PC-9 (cell line): ENCODE measurements at regions not wholly inside any gene's neighbourhood (a gene's known extent, or its start where the extent isn't known, plus 50 kb on each side); places are given as distances from the start of the nearest gene placed in this dataset.

ENCODE experiments used
- BruUV-seq: library from RNA; stranded (reverse); fragments of 400-500 nt; replicated peaks from 2 replicates; lab custom pipeline; 2021; lab: Mats Ljungman, UMichigan
- CTCF ChIA-PET: fragments of 300-600 bp; sonication (Branson Sonifier 250); formaldehyde crosslinking; loops from one replicate; lab custom pipeline; 2022; ENCODE audit warnings: antibody characterized with exemption; lab: Charles Lee
- POLR2A ChIA-PET: fragments of 300-600 bp; sonication (Branson Sonifier 250); formaldehyde crosslinking; loops from one replicate; lab custom pipeline; 2022; ENCODE audit warnings: antibody characterized with exemption; ENCODE audit not compliant: unreplicated experiment; lab: Charles Lee
- DNase-seq, 2 experiments: peaks; one replicate each; pipeline versions ENCODE4 v3.0.0 to v3.0.0-alpha.2; 2015 to 2022; ENCODE audit warnings: mixed read lengths in 1 of 2
- H2AFZ ChIP-seq: fragments of 200-600 bp; sonication (generic); 2 replicates; pipeline ENCODE4 v1.8.1; 2017; ENCODE audit warnings: antibody characterized with exemption
- H3F3A ChIP-seq: fragments of 200-600 bp; sonication (generic); 2 replicates; pipeline ENCODE4 v1.8.1; 2017; ENCODE audit warnings: antibody characterized with exemption, mild to moderate bottlenecking, low read depth; ENCODE audit not compliant: insufficient read depth
- H3K27ac ChIP-seq: fragments of 200-600 bp; sonication (generic); 2 replicates; pipeline ENCODE4 v1.6.1; 2016; ENCODE audit warnings: mixed run types
- H3K27me3 ChIP-seq: fragments of 200-600 bp; sonication (generic); 2 replicates; pipeline ENCODE4 v1.6.1; 2016; ENCODE audit warnings: low read depth, mixed run types; ENCODE audit not compliant: insufficient read depth
- H3K36me3 ChIP-seq: fragments of 200-600 bp; sonication (generic); 2 replicates; pipeline ENCODE4 v1.6.1; 2016; ENCODE audit warnings: low read depth, mixed run types
- H3K4me1 ChIP-seq: fragments of 200-600 bp; sonication (generic); replicated peaks from 2 replicates; pipeline ENCODE4 v1.6.1; 2016; ENCODE audit warnings: mixed run types; ENCODE audit not compliant: insufficient read depth
- H3K4me2 ChIP-seq: fragments of 200-600 bp; sonication (generic); 2 replicates; pipeline ENCODE4 v1.6.1; 2017; ENCODE audit warnings: mixed run types
- H3K4me3 ChIP-seq: fragments of 200-600 bp; sonication (generic); 2 replicates; pipeline ENCODE4 v1.6.1; 2016; ENCODE audit warnings: mixed run types
- H3K79me2 ChIP-seq: fragments of 200-600 bp; sonication (generic); 2 replicates; pipeline ENCODE4 v1.6.1; 2017; ENCODE audit warnings: low read depth, mixed run types
- H3K9me2 ChIP-seq: fragments of 200-600 bp; sonication (generic); 2 replicates; pipeline ENCODE4 v1.8.1; 2017; ENCODE audit warnings: mild to moderate bottlenecking; ENCODE audit not compliant: insufficient read depth
- H3K9me3 ChIP-seq: fragments of 200-600 bp; sonication (generic); 2 replicates; pipeline ENCODE4 v1.8.1; 2016; ENCODE audit warnings: low read depth; ENCODE audit not compliant: insufficient read depth
- H4K20me1 ChIP-seq: fragments of 200-600 bp; sonication (generic); 2 replicates; pipeline ENCODE4 v1.8.1; 2017; ENCODE audit not compliant: insufficient read depth
- EZH2 ChIP-seq: fragments of 200-600 bp; sonication (generic); IDR thresholded peaks from 2 replicates; pipeline ENCODE4 v1.8.0; 2017; ENCODE audit warnings: antibody characterized with exemption, low read depth
- intact Hi-C: fragments of 100-400 bp; cut with micrococcal nuclease; formaldehyde crosslinking; loops from one replicate; pipeline ENCODE4 v1.10.0; 2022; ENCODE audit not compliant: unreplicated experiment
- TF ChIP-seq, protein P1 (sequence below): fragments of 200-600 bp; sonication (generic); conservative IDR thresholded peaks from 2 replicates; pipeline ENCODE4 v1.6.1; 2017; ENCODE audit warnings: mixed run types, antibody characterized with exemption, mild to moderate bottlenecking, moderate library complexity

DNA sequence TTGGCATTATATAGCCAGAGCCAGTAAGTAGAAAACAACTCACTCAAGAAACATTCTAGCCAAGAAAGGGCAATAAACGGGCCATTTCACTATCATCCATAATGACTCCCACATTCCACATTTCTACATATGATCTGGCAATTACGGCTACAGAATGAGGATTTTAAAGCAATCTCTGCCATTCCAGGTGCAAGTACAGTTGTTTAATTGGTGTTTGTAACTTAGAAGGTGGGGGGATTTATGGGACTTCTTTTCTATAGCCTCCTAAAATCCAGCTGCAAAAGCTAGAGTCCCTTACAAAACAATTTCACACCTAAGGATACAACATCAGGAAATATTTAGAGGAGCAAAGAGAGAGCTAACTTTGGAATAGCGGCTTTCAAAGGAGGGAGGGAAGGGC lies 295.4 kb upstream of the RORA start:
- no peaks in the 10 kb centered on the region for H3F3A ChIP-seq

DNA sequence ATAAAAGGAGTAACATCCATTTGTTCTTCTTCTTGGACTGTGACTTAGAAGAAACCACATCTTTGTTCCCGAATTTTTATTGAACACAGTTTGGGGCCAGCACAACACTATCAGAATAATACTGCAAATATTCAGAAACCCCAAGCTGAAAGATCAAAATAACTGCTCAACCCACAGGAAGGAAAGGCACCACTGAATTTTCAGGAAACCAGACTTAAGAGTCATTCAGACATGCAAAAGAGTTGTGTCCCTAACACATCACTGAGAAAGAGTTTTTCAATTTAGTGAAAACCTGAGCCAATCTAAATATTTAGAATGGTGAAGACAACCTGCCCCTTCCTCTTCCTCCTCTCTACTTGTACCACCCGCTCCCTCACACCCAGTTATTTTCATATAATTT lies 295.0 kb upstream of the RORA start:
- POLR2A ChIA-PET: interaction anchor here (0.6 kb wide), 1 partner anchor 624 kb away, joined by 3 read pairs; no protein-coding TSS in a partner anchor
- intact Hi-C loops: no loop called here
- TF ChIP-seq EZH2: no peak
- TF ChIP-seq, protein P1, sequence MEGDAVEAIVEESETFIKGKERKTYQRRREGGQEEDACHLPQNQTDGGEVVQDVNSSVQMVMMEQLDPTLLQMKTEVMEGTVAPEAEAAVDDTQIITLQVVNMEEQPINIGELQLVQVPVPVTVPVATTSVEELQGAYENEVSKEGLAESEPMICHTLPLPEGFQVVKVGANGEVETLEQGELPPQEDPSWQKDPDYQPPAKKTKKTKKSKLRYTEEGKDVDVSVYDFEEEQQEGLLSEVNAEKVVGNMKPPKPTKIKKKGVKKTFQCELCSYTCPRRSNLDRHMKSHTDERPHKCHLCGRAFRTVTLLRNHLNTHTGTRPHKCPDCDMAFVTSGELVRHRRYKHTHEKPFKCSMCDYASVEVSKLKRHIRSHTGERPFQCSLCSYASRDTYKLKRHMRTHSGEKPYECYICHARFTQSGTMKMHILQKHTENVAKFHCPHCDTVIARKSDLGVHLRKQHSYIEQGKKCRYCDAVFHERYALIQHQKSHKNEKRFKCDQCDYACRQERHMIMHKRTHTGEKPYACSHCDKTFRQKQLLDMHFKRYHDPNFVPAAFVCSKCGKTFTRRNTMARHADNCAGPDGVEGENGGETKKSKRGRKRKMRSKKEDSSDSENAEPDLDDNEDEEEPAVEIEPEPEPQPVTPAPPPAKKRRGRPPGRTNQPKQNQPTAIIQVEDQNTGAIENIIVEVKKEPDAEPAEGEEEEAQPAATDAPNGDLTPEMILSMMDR: no peak

More for the DNA sequence above, 295.4 kb upstream of the RORA start:
- intact Hi-C loops: no loop called here
- H3K79me2 ChIP-seq: no peaks in the 10 kb centered on the region
- TF ChIP-seq, protein P1: no peak
- TF ChIP-seq EZH2: no peak
- ChIA-PET CTCF (no interaction called here), POLR2A (no interaction called here)
- H3K4me2 ChIP-seq: no peak overlapping the region
- H2AFZ ChIP-seq: no peak overlapping the region
- H3K27me3 ChIP-seq: peaks cover 24% of the 10 kb centered on the region
- H3K4me3 ChIP-seq: no peak overlapping the region
- no TSS peak for BruUV-seq
- no peak overlapping the region for H3K27ac ChIP-seq
- DNase-seq: no peak
- no peaks in the 10 kb centered on the region for H3K9me2 ChIP-seq
- H3K4me1 ChIP-seq: no peaks in the 10 kb centered on the region
- no peaks in the 10 kb centered on the region for H3K36me3 ChIP-seq
- H3K9me3 ChIP-seq: no peaks in the 10 kb centered on the region
- no peaks in the 10 kb centered on the region for H4K20me1 ChIP-seq

DNA sequence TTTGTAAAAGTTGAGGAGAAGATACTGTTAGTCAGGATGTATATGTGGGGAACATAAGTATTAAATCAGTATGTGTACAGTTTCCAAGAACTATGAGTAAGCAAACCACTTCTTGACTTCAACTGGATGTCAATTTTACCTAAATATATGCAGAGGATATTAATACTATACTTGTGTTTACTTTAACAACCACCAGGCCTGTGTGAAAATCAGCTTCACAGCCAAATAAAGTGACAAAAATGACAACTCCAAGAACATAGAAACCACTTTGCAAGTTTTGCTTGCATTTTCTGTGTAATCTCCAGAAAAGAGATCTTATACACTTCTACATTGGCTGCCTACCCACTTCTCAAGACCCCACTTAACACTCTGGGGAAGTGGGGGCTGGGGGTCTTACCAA lies 293.3 kb upstream of the RORA start:
- H3F3A ChIP-seq: no peaks in the 10 kb centered on the region
- no peak overlapping the region for H2AFZ ChIP-seq
- H3K27ac ChIP-seq: no peak overlapping the region
- no peak overlapping the region for H3K4me2 ChIP-seq
- intact Hi-C loops: no loop called here
- POLR2A ChIA-PET: no interaction called here
- H3K4me1 ChIP-seq: no peaks in the 10 kb centered on the region
- no peaks in the 10 kb centered on the region for H4K20me1 ChIP-seq
- H3K36me3 ChIP-seq: no peaks in the 10 kb centered on the region
- no TSS peak for BruUV-seq
- H3K9me3 ChIP-seq: no peaks in the 10 kb centered on the region
- no peak for TF ChIP-seq EZH2
- TF ChIP-seq, protein P1: no peak
- peaks cover 14% of the 10 kb centered on the region for H3K27me3 ChIP-seq
- CTCF ChIA-PET: no interaction called here
- H3K9me2 ChIP-seq: no peaks in the 10 kb centered on the region
- no peak for DNase-seq
- no peak overlapping the region for H3K4me3 ChIP-seq
- H3K79me2 ChIP-seq: no peaks in the 10 kb centered on the region

More for the DNA sequence above, 295.0 kb upstream of the RORA start:
- Histone ChIP-seq H3K9me3 (no peaks in the 10 kb centered on the region), H3K79me2 (no peaks in the 10 kb centered on the region), H3K27me3 (peaks cover 24% of the 10 kb centered on the region), H3K4me3 (no peak overlapping the region), H3K27ac (no peak overlapping the region), H3K9me2 (no peaks in the 10 kb centered on the region), H4K20me1 (no peaks in the 10 kb centered on the region), H2AFZ (no peak overlapping the region), H3F3A (no peaks in the 10 kb centered on the region), H3K4me1 (no peaks in the 10 kb centered on the region), H3K4me2 (no peak overlapping the region), H3K36me3 (no peaks in the 10 kb centered on the region)
- no TSS peak for BruUV-seq
- CTCF ChIA-PET: no interaction called here
- DNase-seq: no peak
